Limb (tissue), 2 donors: ENCODE measurements at regions not wholly inside any gene's neighbourhood (a gene's known extent, or its start where the extent isn't known, plus 50 kb on each side); places are given as distances from the start of the nearest gene placed in this dataset.
"Not testable (repeated sequence)": the region's sequence is repeated elsewhere in the genome, so short reads cannot be mapped to it uniquely, and the experiment has no call there.

Source experiments
- DNase-seq, 2 donors: peaks; one replicate each; pipeline ENCODE4 v3.0.0-alpha.2; 2016; ENCODE audit errors: extremely low spot score in 2 of 2

GRCh38 chr6:130494729-130495128, 128.9 kb downstream of the TMEM200A start:
- DNase-seq = no peak

- DNase-seq = no peak
These were observed 134.9 kb downstream of the TMEM200A start for GRCh38 chr6:130500693-130501092.

- no peak for DNase-seq
These were observed 137.3 kb downstream of the TMEM200A start for GRCh38 chr6:130503146-130503545.

GRCh38 chr6:130505808-130506598, 140.2 kb downstream of the TMEM200A start:
- no peak for DNase-seq

- not testable (repeated sequence) for DNase-seq
These were observed 141.3 kb downstream of the TMEM200A start for GRCh38 chr6:130507005-130507665.

- no peak for DNase-seq
These were observed 141.8 kb downstream of the TMEM200A start for GRCh38 chr6:130507666-130508028.

GRCh38 chr6:130513770-130514169, 148.0 kb downstream of the TMEM200A start:
- DNase-seq = peak in 1 of 2 donors; percentile 49

- DNase-seq = no peak
These were observed 148.9 kb downstream of the TMEM200A start for GRCh38 chr6:130514712-130515111.

- DNase-seq = no peak
These were observed 149.5 kb downstream of the TMEM200A start for GRCh38 chr6:130515306-130515705.

GRCh38 chr6:130516604-130517003, 150.8 kb downstream of the TMEM200A start:
- no peak for DNase-seq

- DNase-seq = no peak
These were observed 151.7 kb downstream of the TMEM200A start for GRCh38 chr6:130517444-130517931.

- no peak for DNase-seq
These were observed 152.8 kb downstream of the TMEM200A start for GRCh38 chr6:130518588-130518987.

- no peak for DNase-seq
These were observed 154.4 kb downstream of the TMEM200A start for GRCh38 chr6:130520221-130520620.

- DNase-seq = no peak
These were observed 155.0 kb downstream of the TMEM200A start for GRCh38 chr6:130520801-130521200.

GRCh38 chr6:130524552-130524951, 158.7 kb downstream of the TMEM200A start:
- no peak for DNase-seq

- no peak for DNase-seq
These were observed 159.6 kb downstream of the TMEM200A start for GRCh38 chr6:130525408-130525807.

- DNase-seq = no peak
These were observed 160.6 kb downstream of the TMEM200A start for GRCh38 chr6:130526466-130526865.

GRCh38 chr6:130527173-130527572, 161.4 kb downstream of the TMEM200A start:
- DNase-seq = no peak

- no peak for DNase-seq
These were observed 163.8 kb downstream of the TMEM200A start for GRCh38 chr6:130529569-130530149.

- DNase-seq = no peak
These were observed 168.8 kb downstream of the TMEM200A start for GRCh38 chr6:130534627-130535026.

- no peak for DNase-seq
These were observed 169.4 kb downstream of the TMEM200A start for GRCh38 chr6:130535242-130535641.

GRCh38 chr6:130537447-130537846, 171.6 kb downstream of the TMEM200A start:
- DNase-seq = no peak
